B cell (primary cell): ENCODE measurements at regions not wholly inside any gene's neighbourhood (a gene's known extent, or its start where the extent isn't known, plus 50 kb on each side); places are given as distances from the start of the nearest gene placed in this dataset.

Source experiments
- EZH2 ChIP-seq: IDR thresholded peaks from 2 replicates; pipeline ENCODE4 v1.6.1; 2012; ENCODE audit warnings: borderline replicate concordance, low read depth, mild to moderate bottlenecking, moderate library complexity, low read length; ENCODE audit not compliant: insufficient read depth, poor library complexity, severe bottlenecking
- TF ChIP-seq, protein P1 (sequence below): fragments of 200-600 bp; IDR thresholded peaks from one replicate; pipeline ENCODE4 v1.8.0; 2022; ENCODE audit warnings: antibody characterized with exemption, mild to moderate bottlenecking

DNA sequence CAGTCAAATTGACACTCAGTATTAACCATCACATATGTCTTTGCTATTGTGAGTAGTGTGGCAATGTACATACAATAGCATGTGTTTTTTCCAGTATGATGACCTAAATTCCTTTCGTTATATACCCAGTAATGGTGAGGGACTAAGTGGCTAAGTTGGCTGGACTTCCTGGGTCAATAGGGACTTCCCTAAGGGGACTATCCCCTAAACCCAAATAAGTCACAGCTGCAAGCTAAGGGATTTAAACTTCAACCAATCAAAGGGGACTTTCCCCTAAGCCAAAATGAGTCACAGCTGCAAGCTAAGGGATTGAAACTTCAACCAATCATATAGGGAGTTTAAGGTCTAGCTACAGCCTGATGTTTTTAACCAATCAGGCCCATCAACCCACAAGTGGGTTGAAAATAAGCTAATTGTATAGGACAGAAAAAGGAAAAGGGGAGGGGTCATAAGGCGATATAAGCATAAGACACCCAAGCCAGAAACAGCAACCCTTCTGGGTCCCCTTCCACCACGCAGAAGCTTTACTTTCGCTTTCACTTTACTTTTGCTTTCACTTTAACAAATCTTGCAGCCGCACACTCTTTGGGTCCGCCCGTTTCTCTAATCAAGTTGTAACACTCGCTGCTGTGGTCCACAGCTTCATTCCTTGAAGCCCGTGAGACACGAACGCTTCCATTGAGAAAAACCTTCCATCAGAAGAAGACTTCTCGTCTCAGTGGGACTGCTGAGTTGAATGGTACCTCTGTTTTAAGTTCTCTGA lies 404.4 kb downstream of the FLRT2 start:
- TF ChIP-seq, protein P1, sequence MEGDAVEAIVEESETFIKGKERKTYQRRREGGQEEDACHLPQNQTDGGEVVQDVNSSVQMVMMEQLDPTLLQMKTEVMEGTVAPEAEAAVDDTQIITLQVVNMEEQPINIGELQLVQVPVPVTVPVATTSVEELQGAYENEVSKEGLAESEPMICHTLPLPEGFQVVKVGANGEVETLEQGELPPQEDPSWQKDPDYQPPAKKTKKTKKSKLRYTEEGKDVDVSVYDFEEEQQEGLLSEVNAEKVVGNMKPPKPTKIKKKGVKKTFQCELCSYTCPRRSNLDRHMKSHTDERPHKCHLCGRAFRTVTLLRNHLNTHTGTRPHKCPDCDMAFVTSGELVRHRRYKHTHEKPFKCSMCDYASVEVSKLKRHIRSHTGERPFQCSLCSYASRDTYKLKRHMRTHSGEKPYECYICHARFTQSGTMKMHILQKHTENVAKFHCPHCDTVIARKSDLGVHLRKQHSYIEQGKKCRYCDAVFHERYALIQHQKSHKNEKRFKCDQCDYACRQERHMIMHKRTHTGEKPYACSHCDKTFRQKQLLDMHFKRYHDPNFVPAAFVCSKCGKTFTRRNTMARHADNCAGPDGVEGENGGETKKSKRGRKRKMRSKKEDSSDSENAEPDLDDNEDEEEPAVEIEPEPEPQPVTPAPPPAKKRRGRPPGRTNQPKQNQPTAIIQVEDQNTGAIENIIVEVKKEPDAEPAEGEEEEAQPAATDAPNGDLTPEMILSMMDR = no peak
- TF ChIP-seq EZH2 = no peak
